ENCODE measurements at regions not wholly inside any gene's neighbourhood (a gene's known extent, or its start where the extent isn't known, plus 50 kb on each side); places are given as distances from the start of the nearest gene placed in this dataset.

GRCh38 chr15:98146031-98146820 is 185.7 kb downstream of the ARRDC4 start:
- DNase-seq: no peak

- DNase-seq: peak; percentile 33
Observed at GRCh38 chr15:98147415-98147814, 186.9 kb downstream of the ARRDC4 start.

- peak; percentile 82 for DNase-seq
Observed at GRCh38 chr15:98150084-98150483, 189.6 kb downstream of the ARRDC4 start.

GRCh38 chr15:98150536-98150935 is 190.0 kb downstream of the ARRDC4 start:
- no peak for DNase-seq

- DNase-seq: peak; percentile 14
Observed at GRCh38 chr15:98151096-98151495, 190.6 kb downstream of the ARRDC4 start.

- peak; percentile 26 for DNase-seq
Observed at GRCh38 chr15:98152156-98152555, 191.7 kb downstream of the ARRDC4 start.

GRCh38 chr15:98154863-98155262 is 194.4 kb downstream of the ARRDC4 start:
- no peak for DNase-seq

GRCh38 chr15:98155356-98155755 is 194.9 kb downstream of the ARRDC4 start:
- DNase-seq: no peak

- DNase-seq: peak; percentile 73
Observed at GRCh38 chr15:98160236-98160635, 199.7 kb downstream of the ARRDC4 start.

GRCh38 chr15:98163319-98164045 is 203.0 kb downstream of the ARRDC4 start:
- no peak for DNase-seq

- peak; percentile 78 for DNase-seq
Observed at GRCh38 chr15:98164571-98164970, 204.1 kb downstream of the ARRDC4 start.

GRCh38 chr15:98164986-98165385 is 204.5 kb downstream of the ARRDC4 start:
- no peak for DNase-seq

- no peak for DNase-seq
Observed at GRCh38 chr15:98167722-98168268, 207.3 kb downstream of the ARRDC4 start.

GRCh38 chr15:98169551-98169950 is 209.0 kb downstream of the ARRDC4 start:
- DNase-seq: no peak

- no peak for DNase-seq
Observed at GRCh38 chr15:98174286-98174685, 213.8 kb downstream of the ARRDC4 start.

GRCh38 chr15:98174841-98175240 is 214.3 kb downstream of the ARRDC4 start:
- DNase-seq: no peak

- DNase-seq: peak; percentile 67
Observed at GRCh38 chr15:98177966-98178592, 217.6 kb downstream of the ARRDC4 start.

- no peak for DNase-seq
Observed at GRCh38 chr15:98178861-98179260, 218.4 kb downstream of the ARRDC4 start.

GRCh38 chr15:98187549-98187948 is 227.0 kb downstream of the ARRDC4 start:
- no peak for DNase-seq

GRCh38 chr15:98190914-98191313 is 230.4 kb downstream of the ARRDC4 start:
- DNase-seq: no peak

- DNase-seq: no peak
Observed at GRCh38 chr15:98195796-98196195, 235.3 kb downstream of the ARRDC4 start.

- DNase-seq: no peak
Observed at GRCh38 chr15:98196371-98196770, 235.9 kb downstream of the ARRDC4 start.

- DNase-seq: no peak
Observed at GRCh38 chr15:98202256-98202655, 241.8 kb downstream of the ARRDC4 start.
